Endothelial cell of umbilical vein (primary cell): ENCODE measurements at regions not wholly inside any gene's neighbourhood (a gene's known extent, or its start where the extent isn't known, plus 50 kb on each side); places are given as distances from the start of the nearest gene placed in this dataset.

Source experiments
- EZH2 ChIP-seq: IDR thresholded peaks from 2 replicates; pipeline ENCODE4 v1.6.1; 2012; ENCODE audit warnings: borderline replicate concordance, low read depth, mild to moderate bottlenecking, moderate library complexity, low read length, inconsistent platforms; ENCODE audit not compliant: severe bottlenecking
- GATA2 ChIP-seq: IDR thresholded peaks from 2 replicates; pipeline ENCODE4 v1.7.0; 2011; ENCODE audit warnings: low read depth, mild to moderate bottlenecking, moderate library complexity, mixed read lengths, low read length; ENCODE audit not compliant: insufficient read length, insufficient read depth
- JUN ChIP-seq: IDR thresholded peaks from 2 replicates; pipeline ENCODE4 v1.6.1; 2011; ENCODE audit warnings: borderline replicate concordance, low read depth; ENCODE audit not compliant: insufficient read length, insufficient read depth
- POLR2A ChIP-seq: IDR thresholded peaks from 2 replicates; pipeline ENCODE4 v1.6.1; 2012; ENCODE audit warnings: low read depth, mild to moderate bottlenecking, control low read depth, low read length
- TF ChIP-seq, protein P1 (sequence below), 2 donors: IDR thresholded peaks; 1 replicate in 1 of 2; 2 replicates in 1 of 2; pipeline ENCODE4 v1.5.1; 2011; ENCODE audit warnings: low read length in 2 of 2, mild to moderate bottlenecking in 2 of 2, moderate library complexity in 2 of 2, control low read depth in 1 of 2, inconsistent platforms in 1 of 2, low read depth in 1 of 2; ENCODE audit not compliant: insufficient read depth in 1 of 2; ENCODE audit errors: extremely low read depth in 1 of 2
- TF ChIP-seq, protein P2 (sequence below): IDR thresholded peaks from 2 replicates; pipeline ENCODE4 v1.6.1; 2011; ENCODE audit not compliant: insufficient read depth, insufficient read length

DNA sequence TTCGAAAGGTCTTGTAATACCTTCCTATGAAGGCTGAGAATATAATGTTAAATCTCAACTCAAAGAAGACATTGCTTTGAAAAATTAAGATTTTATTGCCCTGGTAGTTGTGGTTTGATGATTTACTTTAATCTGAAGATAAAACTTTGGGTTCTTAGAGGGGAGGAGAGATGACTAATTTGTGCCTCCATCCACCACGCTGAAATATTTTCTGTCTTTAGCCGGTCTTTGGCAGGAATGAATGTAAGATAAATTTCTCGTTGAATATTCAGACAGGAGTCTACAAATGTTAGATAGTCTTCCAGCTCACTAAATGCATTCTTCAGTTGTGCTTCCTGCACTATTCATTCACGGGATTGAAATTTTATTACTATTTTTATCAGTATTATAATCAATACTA, 844.3 kb upstream of the NR2F2 start:
- TF ChIP-seq EZH2 (no peak), POLR2A (no peak), JUN (no peak), GATA2 (no peak)
- TF ChIP-seq, protein P1, sequence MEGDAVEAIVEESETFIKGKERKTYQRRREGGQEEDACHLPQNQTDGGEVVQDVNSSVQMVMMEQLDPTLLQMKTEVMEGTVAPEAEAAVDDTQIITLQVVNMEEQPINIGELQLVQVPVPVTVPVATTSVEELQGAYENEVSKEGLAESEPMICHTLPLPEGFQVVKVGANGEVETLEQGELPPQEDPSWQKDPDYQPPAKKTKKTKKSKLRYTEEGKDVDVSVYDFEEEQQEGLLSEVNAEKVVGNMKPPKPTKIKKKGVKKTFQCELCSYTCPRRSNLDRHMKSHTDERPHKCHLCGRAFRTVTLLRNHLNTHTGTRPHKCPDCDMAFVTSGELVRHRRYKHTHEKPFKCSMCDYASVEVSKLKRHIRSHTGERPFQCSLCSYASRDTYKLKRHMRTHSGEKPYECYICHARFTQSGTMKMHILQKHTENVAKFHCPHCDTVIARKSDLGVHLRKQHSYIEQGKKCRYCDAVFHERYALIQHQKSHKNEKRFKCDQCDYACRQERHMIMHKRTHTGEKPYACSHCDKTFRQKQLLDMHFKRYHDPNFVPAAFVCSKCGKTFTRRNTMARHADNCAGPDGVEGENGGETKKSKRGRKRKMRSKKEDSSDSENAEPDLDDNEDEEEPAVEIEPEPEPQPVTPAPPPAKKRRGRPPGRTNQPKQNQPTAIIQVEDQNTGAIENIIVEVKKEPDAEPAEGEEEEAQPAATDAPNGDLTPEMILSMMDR (IDR thresholded peaks at IDR 0.05; ENCODE audit: extremely low read depth in 1 of 2, insufficient read depth in 1 of 2, low read depth in 1 of 2, low read length in 2 of 2), result no peak
- TF ChIP-seq, protein P2, sequence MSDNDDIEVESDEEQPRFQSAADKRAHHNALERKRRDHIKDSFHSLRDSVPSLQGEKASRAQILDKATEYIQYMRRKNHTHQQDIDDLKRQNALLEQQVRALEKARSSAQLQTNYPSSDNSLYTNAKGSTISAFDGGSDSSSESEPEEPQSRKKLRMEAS, result no peak
